Dendritic cell treated with granulocyte-macrophage colony-stimulating factor and Interleukin-4, amounts not matched to agents 40 ng/mL and 50 ng/mL, for 4 days (primary cell): ENCODE measurements at regions not wholly inside any gene's neighbourhood (a gene's known extent, or its start where the extent isn't known, plus 50 kb on each side); places are given as distances from the start of the nearest gene placed in this dataset.

ENCODE experiments used
- H3K27ac Mint-ChIP-seq: one replicate; pipeline ENCODE4 v1.8.0; 2022; ENCODE audit warnings: mild to moderate bottlenecking, mixed read lengths
- H3K27me3 Mint-ChIP-seq: one replicate; pipeline ENCODE4 v1.8.0; 2022; ENCODE audit warnings: mild to moderate bottlenecking, mixed read lengths
- H3K36me3 Mint-ChIP-seq: one replicate; pipeline ENCODE4 v1.8.0; 2022; ENCODE audit warnings: low read depth, mixed read lengths
- H3K4me1 Mint-ChIP-seq: one replicate; pipeline ENCODE4 v1.8.0; 2022; ENCODE audit warnings: low read depth, mixed read lengths
- H3K4me3 Mint-ChIP-seq: one replicate; pipeline ENCODE4 v1.8.0; 2022; ENCODE audit warnings: mild to moderate bottlenecking, moderate library complexity, mixed read lengths
- H3K9me3 Mint-ChIP-seq: one replicate; pipeline ENCODE4 v1.8.0; 2022; ENCODE audit warnings: mixed read lengths
- intact Hi-C: fragments of 100-400 bp; cut with micrococcal nuclease; formaldehyde crosslinking; loops from one replicate; pipeline ENCODE4 v1.15.0; 2022

DNA sequence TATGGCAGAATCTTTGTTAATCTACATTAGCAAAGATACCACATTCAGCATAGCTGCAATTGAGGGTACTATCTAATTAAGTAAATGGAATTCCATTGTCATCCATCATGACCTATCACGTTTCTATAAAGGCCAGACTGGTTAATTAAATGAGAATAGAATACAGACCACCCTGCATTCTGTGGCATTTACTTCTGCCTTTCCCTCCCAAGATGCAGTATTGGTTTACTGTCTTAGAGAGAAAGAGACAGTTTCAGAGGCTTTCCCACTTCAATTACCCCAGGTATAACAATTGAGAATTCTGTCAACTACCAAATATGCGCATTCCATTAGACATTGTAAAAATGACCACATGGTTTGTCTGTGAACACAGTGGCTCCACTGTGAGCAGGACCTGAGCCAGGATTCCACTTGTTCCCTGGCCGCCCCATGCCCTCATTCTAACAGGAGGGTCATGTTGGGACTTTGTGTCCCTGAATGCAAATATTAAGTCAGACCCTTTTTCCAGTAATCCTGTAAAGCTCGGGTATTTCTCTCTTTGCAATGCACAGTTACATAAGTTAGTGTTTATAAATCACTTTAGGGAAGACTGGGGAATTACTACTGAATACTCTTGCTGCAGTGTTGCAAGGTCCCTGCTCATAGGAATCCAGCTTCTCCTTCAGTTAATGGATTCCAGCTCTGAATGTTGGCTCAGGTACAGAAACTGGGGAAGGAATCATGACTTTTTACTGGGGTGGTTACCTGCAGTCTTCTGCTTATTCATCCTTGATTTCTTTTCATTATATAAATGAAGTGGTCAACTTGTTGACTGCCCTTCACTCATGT, 261.0 kb downstream of the PDGFC start:
- H3K36me3 Mint-ChIP-seq, result no peaks in the 10 kb centered on the region

DNA sequence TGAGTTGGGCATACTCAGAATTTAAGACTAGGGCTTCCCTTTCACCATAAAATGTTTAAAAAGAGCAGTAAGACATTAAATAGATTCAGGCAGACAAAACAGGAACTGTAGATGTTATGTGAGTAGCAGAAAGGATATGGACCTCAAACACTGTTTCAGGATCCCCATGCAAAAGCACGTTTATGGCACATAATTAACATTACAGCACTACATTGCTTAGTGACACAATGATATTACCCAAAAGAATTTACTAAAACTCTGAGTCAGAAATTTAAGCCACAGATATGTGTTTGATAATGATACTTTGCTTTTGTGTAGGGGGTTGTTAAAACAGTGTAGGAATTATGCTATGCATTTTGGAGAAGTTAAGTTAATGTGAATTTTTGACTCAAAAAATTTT, 266.3 kb downstream of the PDGFC start:
- Mint-ChIP-seq H3K27ac (no peak overlapping the region), H3K9me3 (no peaks in the 10 kb centered on the region), H3K4me1 (no peaks in the 10 kb centered on the region), H3K36me3 (no peaks in the 10 kb centered on the region), H3K4me3 (no peak overlapping the region), H3K27me3 (no peaks in the 10 kb centered on the region)
- intact Hi-C loops, result no loop called here

More for the DNA sequence above, 261.0 kb downstream of the PDGFC start:
- H3K9me3 Mint-ChIP-seq, result no peaks in the 10 kb centered on the region
- H3K27ac Mint-ChIP-seq, result no peak overlapping the region
- no peaks in the 10 kb centered on the region for H3K4me1 Mint-ChIP-seq
- no peak overlapping the region for H3K4me3 Mint-ChIP-seq
- H3K27me3 Mint-ChIP-seq, result no peaks in the 10 kb centered on the region
- intact Hi-C loops, result no loop called here

DNA sequence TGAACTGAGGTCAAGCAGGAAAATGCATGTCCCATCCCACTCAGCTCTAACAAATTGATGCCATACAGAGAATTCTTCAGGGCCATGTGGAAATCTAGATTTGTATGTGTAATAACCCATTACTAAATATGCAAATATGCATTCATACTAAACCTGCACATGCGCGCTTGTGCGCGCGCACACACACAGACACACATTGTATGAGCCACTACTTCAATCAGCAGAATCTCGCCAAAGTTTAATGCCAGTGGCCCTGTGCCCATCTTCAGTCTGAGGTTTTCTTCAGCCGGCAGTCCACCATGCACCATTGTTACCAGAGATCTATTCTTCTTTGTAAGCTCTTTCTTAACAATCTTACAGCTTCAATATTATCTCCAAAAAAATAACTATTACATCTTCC, 276.4 kb downstream of the PDGFC start:
- Mint-ChIP-seq H3K4me3 (no peak overlapping the region), H3K4me1 (no peaks in the 10 kb centered on the region), H3K36me3 (no peaks in the 10 kb centered on the region), H3K27me3 (no peaks in the 10 kb centered on the region), H3K9me3 (no peaks in the 10 kb centered on the region), H3K27ac (no peak overlapping the region)
- intact Hi-C loops, result no loop called here

DNA sequence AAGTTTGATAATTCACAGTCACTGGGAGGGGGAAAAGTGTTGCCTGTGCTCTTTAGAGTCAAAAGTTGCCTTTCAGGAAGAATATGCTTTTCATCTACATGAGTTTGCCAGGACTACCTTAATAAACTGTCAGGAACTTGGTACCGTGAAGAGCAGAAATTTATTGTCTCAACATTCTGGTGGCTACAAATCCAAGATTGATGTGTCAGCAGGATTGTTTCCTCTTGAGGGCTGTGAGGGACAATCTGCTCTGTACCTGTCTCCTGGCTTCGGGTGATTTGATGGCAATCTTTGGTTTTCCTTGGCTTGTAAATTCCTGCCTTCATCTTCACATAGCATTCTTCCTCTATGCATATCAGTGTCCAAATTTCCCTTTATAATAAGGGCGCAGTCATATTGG, 277.2 kb downstream of the PDGFC start:
- H3K27ac Mint-ChIP-seq, result no peak overlapping the region
- no peaks in the 10 kb centered on the region for H3K36me3 Mint-ChIP-seq
- H3K4me1 Mint-ChIP-seq, result no peaks in the 10 kb centered on the region
- intact Hi-C loops, result no loop called here
- no peaks in the 10 kb centered on the region for H3K9me3 Mint-ChIP-seq
- no peak overlapping the region for H3K4me3 Mint-ChIP-seq
- no peaks in the 10 kb centered on the region for H3K27me3 Mint-ChIP-seq

DNA sequence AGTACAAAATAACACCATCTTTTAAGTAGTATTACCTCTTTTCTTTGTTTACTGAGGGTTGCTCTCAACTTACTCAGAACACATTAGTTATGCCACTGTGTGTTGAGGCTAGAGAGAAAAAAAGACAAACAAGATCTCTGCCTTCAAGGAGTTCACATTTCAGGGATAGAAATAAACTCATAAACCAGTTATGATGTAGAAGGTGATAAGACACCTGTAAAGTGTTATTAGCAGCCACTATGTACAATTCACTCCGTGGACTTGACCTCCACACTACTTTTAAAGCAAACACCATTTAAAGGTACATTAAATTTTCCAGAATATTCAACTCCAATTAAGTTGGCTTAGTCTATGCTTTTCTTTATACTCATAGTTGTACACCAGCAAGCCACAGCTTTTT, 278.0 kb downstream of the PDGFC start:
- Mint-ChIP-seq H3K4me1 (no peaks in the 10 kb centered on the region), H3K27ac (no peak overlapping the region), H3K4me3 (no peak overlapping the region), H3K27me3 (no peaks in the 10 kb centered on the region), H3K36me3 (no peaks in the 10 kb centered on the region), H3K9me3 (no peaks in the 10 kb centered on the region)
- intact Hi-C loops, result no loop called here

DNA sequence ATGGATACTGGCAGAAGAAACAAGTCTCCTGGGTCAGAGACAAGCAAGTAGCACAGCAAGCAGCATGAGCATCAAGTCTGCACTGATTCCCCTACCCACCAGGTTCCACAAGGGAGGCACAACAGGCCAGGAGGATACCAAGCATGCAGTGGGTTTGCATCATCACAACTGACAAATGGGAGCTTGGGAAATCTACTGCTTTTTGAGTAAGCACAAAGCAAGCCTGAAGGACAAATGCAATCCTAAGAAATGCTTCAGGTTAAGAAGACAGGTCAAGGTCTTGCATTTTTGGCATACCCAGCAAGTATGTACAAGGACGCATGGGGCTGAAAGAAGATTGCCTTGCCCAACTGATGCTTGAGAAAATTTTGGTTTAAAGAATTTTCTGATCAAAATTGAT, 279.6 kb downstream of the PDGFC start:
- intact Hi-C loops, result no loop called here
- Mint-ChIP-seq H3K36me3 (no peaks in the 10 kb centered on the region), H3K27ac (no peak overlapping the region), H3K4me3 (no peak overlapping the region), H3K27me3 (no peaks in the 10 kb centered on the region), H3K9me3 (no peaks in the 10 kb centered on the region), H3K4me1 (no peaks in the 10 kb centered on the region)

DNA sequence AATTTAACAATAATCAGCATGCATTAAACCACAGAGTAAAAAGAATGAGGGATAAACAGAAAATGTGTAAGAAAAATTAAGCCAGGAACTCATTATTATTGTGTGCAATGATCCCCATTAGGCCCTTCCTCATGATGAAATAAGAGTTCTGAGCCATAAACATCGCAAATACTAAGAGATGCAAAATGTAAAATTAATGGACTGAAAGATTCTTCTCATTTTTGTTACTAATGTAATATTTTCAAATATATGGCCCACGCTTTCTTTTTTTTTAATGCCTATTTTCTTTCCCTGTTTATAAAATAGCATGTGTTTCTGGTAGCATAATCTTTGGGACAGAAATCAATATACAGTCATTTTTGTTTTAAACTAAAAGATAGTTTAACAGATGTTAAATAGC, 281.0 kb downstream of the PDGFC start:
- Mint-ChIP-seq H3K4me1 (no peaks in the 10 kb centered on the region), H3K9me3 (no peaks in the 10 kb centered on the region), H3K27me3 (no peaks in the 10 kb centered on the region), H3K4me3 (no peak overlapping the region), H3K36me3 (no peaks in the 10 kb centered on the region), H3K27ac (no peak overlapping the region)
- intact Hi-C loops, result no loop called here

DNA sequence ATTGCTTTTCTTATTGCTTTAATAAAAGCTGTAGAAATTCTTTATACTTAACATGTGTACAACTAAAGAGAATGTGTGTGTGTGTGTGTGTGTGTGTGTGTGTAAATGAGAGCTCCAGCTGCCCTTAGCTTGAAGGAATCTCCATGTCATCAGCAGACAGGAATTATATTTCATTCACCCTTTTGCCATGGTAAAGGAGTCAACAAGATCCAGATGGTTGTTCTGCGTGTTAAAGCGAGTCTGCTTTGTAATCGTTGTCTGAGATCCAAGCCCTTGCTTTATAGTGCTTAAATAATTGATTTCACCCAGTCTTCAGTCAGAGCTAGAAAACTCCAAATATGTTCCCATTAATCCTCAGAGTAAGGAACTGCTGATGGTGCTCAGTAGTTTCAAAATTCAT, 285.5 kb downstream of the PDGFC start:
- no peaks in the 10 kb centered on the region for H3K27me3 Mint-ChIP-seq
- H3K4me1 Mint-ChIP-seq, result no peaks in the 10 kb centered on the region
- no peaks in the 10 kb centered on the region for H3K9me3 Mint-ChIP-seq
- no peak overlapping the region for H3K27ac Mint-ChIP-seq
- intact Hi-C loops, result no loop called here
- H3K36me3 Mint-ChIP-seq, result no peaks in the 10 kb centered on the region
- H3K4me3 Mint-ChIP-seq, result no peak overlapping the region

DNA sequence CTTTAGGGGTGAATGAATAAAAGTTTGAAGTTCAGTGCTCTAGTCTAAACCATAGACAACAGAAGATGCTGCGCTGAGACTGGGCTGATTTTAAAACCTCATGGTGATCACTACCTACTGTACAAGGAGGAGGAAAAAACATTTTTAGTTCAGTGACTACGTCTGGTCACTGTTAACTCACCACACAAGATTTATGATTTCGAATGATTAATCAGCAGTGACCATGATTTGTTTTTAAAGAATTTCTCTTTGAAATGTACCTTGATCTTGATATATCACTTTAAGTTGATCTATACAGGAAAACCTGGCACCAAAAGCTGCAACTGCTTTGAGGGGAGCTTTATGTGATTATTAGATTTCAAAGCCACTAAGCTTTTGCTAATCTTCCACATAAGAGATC, 286.3 kb downstream of the PDGFC start:
- no peaks in the 10 kb centered on the region for H3K27me3 Mint-ChIP-seq
- no peak overlapping the region for H3K27ac Mint-ChIP-seq
- H3K9me3 Mint-ChIP-seq, result no peaks in the 10 kb centered on the region
- H3K36me3 Mint-ChIP-seq, result no peaks in the 10 kb centered on the region
- no peak overlapping the region for H3K4me3 Mint-ChIP-seq
- H3K4me1 Mint-ChIP-seq, result no peaks in the 10 kb centered on the region
- intact Hi-C loops, result no loop called here

DNA sequence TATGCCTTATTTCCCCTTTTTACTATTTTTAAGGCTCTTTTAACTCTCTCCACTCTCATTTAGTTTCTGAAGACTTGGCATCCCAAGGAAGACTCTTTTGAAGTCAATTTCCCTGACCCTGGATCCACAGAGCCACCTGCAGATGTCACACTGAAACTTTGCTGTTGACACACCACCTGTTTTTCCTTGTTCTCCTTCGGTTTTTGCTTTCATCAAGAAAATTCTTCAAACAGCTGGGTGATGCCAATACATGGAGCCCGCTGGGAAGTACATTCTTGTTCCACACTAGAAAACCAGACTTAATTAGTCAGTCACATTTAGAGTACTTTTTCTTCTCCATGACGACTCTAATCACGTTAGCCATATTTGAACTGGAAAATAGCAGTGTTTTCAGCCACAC, 293.9 kb downstream of the PDGFC start:
- Mint-ChIP-seq H3K36me3 (no peaks in the 10 kb centered on the region), H3K4me1 (no peaks in the 10 kb centered on the region), H3K27me3 (no peaks in the 10 kb centered on the region), H3K9me3 (no peaks in the 10 kb centered on the region), H3K27ac (no peak overlapping the region), H3K4me3 (no peak overlapping the region)
- intact Hi-C loops, result loop anchor here (10.0 kb wide), 1 partner anchor 193 kb away; no protein-coding TSS in a partner anchor

DNA sequence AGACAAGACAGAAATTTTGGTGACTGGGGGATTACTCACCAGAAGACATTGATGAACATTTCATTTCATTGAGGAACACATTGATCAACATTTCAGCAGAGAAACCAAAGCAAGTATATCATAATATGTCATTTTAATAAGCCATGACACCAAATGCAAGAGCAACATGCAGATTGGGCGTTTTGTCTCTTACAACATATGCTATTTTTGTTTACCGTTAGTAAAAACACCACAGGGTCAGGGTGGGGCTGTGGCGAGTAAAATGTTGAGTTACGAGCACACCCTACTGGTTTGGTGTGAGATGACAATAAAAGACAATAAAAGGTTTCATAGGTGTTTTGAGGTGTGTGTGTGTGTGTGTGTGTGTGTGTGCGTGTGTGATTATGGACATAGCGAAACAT, 294.5 kb downstream of the PDGFC start:
- Mint-ChIP-seq H3K4me1 (no peaks in the 10 kb centered on the region), H3K27me3 (no peaks in the 10 kb centered on the region), H3K36me3 (no peaks in the 10 kb centered on the region), H3K9me3 (no peaks in the 10 kb centered on the region), H3K4me3 (no peak overlapping the region), H3K27ac (no peak overlapping the region)
- intact Hi-C loops, result loop anchor here (10.0 kb wide), 1 partner anchor 192 kb away; no protein-coding TSS in a partner anchor

DNA sequence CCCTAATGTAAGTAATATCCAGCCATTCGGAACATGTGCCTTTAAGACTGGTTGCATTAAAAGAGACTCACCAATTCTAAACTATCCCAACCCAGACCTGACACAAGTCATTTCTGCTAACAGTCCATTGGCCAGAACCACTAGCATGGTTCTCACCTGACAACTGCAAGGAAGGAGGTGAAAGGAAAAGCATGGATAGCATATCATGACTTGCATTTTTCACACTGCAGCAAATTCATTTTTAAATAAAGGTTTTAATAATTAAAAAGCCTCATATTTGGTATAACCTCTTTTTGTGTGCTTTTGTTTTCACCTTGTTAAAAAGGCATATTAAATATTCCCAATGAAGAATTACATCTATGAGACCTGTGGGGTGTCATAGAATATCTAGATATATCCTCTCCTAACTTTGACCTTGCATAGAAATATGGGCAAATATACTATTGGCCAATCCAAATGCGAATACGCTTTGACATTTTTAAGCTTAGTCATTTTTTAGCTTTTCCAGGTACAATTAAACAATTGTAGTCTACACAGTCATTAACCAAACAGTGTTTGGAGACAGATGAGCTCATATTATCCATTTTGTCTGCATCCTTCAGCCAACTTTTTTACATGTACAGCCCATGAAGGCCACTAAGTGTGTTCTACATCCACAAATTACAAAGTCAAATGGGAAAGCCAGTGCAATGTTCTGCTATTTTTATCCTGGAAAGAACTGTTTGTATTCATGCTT, 295.3 kb downstream of the PDGFC start:
- Mint-ChIP-seq H3K4me1 (no peaks in the 10 kb centered on the region), H3K4me3 (no peak overlapping the region), H3K9me3 (no peaks in the 10 kb centered on the region), H3K27me3 (no peaks in the 10 kb centered on the region), H3K36me3 (no peaks in the 10 kb centered on the region), H3K27ac (no peak overlapping the region)
- intact Hi-C loops, result loop anchor here (10.0 kb wide), 1 partner anchor 191 kb away; no protein-coding TSS in a partner anchor

DNA sequence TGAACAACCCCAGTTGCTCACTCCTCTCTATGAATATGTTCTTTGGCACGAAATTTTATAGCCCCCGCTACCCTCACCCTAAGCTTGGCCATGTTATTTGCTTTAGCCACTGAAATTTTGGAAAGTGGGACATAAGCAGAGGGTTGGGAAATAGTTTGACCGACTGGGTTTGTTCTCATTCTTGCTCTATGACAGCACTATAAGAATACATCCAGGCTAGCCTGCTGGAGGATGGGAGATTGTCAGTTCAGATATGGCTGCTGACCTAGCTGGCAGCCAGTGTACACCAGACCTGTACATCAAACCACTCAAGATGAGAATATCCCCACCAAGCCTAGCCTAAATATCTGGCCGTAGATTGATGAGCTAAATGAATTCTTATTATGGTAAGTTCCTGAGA, 298.1 kb downstream of the PDGFC start:
- H3K9me3 Mint-ChIP-seq, result no peaks in the 10 kb centered on the region
- intact Hi-C loops, result loop anchor here (10.0 kb wide), 1 partner anchor 189 kb away; no protein-coding TSS in a partner anchor
- H3K27me3 Mint-ChIP-seq, result no peaks in the 10 kb centered on the region
- H3K4me3 Mint-ChIP-seq, result no peak overlapping the region
- H3K27ac Mint-ChIP-seq, result no peak overlapping the region
- no peaks in the 10 kb centered on the region for H3K36me3 Mint-ChIP-seq
- H3K4me1 Mint-ChIP-seq, result no peaks in the 10 kb centered on the region

DNA sequence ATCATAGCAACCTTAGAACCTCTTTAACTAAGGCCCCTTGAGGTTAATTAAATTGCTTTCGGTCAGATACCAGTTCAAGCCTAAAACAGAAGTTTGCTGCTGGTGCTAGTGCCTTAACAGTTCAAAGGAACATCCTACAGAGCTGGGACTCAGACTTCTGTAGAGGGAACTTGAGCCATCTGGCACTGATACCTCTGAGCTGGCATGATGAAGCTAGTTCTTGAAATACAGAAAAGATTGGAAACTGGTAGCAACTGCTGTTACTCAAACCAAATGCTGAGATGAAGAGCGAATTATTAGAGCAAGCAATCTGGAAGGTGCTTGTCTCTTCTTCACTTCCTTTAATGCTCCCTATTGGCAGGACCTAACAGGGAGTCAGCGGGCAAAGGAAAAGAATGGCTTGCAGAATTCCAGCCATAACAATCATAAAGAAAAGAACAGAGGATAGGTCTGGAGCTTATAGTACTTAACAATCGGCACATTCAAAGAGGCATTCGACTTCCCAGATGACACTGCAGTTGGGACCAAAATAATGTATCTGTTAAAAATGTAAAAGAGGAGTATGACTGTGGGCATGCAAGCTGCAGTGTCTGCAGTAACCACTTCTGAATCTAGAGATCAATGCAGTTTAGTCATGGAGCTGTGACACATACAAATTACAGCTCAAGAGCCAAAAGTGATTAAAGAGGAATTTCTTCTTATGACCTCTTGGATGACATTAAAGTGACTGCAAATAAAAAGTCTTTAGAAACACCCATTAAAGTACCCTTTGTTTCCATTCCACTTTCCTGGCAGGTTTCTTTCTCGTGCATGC, 298.9 kb downstream of the PDGFC start:
- H3K36me3 Mint-ChIP-seq, result no peaks in the 10 kb centered on the region
- H3K27me3 Mint-ChIP-seq, result no peaks in the 10 kb centered on the region
- no peak overlapping the region for H3K4me3 Mint-ChIP-seq
- H3K4me1 Mint-ChIP-seq, result no peaks in the 10 kb centered on the region
- intact Hi-C loops, result loop anchor here (10.0 kb wide), 1 partner anchor 188 kb away; no protein-coding TSS in a partner anchor
- H3K27ac Mint-ChIP-seq, result no peak overlapping the region
- no peaks in the 10 kb centered on the region for H3K9me3 Mint-ChIP-seq
